DOHH2 (cell line): ENCODE measurements at regions not wholly inside any gene's neighbourhood (a gene's known extent, or its start where the extent isn't known, plus 50 kb on each side); places are given as distances from the start of the nearest gene placed in this dataset.

Experiments
- H3F3A ChIP-seq: fragments of 200-600 bp; sonication (generic), shearing (Covaris generic); 2 replicates; pipeline ENCODE4 v1.6.0; 2016; ENCODE audit warnings: antibody characterized with exemption, mild to moderate bottlenecking; ENCODE audit not compliant: control insufficient read depth, insufficient read depth
- H3K27ac ChIP-seq: fragments of 200-600 bp; sonication (generic); 2 replicates; pipeline ENCODE4 v1.5.1; 2014; ENCODE audit warnings: low read depth, mild to moderate bottlenecking, low read length, moderate library complexity
- H3K27me3 ChIP-seq: fragments of 200-600 bp; sonication (generic); 2 replicates; pipeline ENCODE4 v1.6.1; 2014; ENCODE audit warnings: mild to moderate bottlenecking, low read length, mixed read lengths; ENCODE audit not compliant: control insufficient read depth
- H3K36me3 ChIP-seq: fragments of 200-600 bp; sonication (generic); 2 replicates; pipeline ENCODE4 v1.6.1; 2014; ENCODE audit warnings: mild to moderate bottlenecking, low read length, moderate library complexity, mixed read lengths; ENCODE audit not compliant: control insufficient read depth
- H3K4me1 ChIP-seq: fragments of 200-600 bp; sonication (generic); 2 replicates; pipeline ENCODE4 v1.6.1; 2014; ENCODE audit warnings: mild to moderate bottlenecking, low read length, mixed read lengths; ENCODE audit not compliant: control insufficient read depth
- H3K4me2 ChIP-seq: fragments of 200-600 bp; sonication (generic); 2 replicates; pipeline ENCODE4 v1.6.0; 2014; ENCODE audit warnings: mild to moderate bottlenecking, low read length, moderate library complexity
- H3K4me3 ChIP-seq: fragments of 200-600 bp; sonication (generic); 2 replicates; pipeline ENCODE4 v1.5.1; 2014; ENCODE audit warnings: mild to moderate bottlenecking, low read length, mixed read lengths
- H3K79me2 ChIP-seq: fragments of 200-600 bp; sonication (generic); 2 replicates; pipeline ENCODE4 v1.6.1; 2014; ENCODE audit warnings: mild to moderate bottlenecking, low read length, mixed read lengths; ENCODE audit not compliant: control insufficient read depth
- H3K9me2 ChIP-seq: fragments of 200-600 bp; sonication (generic); replicated peaks from 2 replicates; pipeline ENCODE4 v1.6.1; 2014; ENCODE audit warnings: mild to moderate bottlenecking, low read length, mixed read lengths; ENCODE audit not compliant: control insufficient read depth
- H3K9me3 ChIP-seq: fragments of 200-600 bp; sonication (generic); 2 replicates; pipeline ENCODE4 v1.6.1; 2014; ENCODE audit warnings: antibody characterized with exemption, low read length, mixed read lengths; ENCODE audit not compliant: control insufficient read depth, insufficient read depth
- H4K20me1 ChIP-seq: fragments of 200-600 bp; sonication (generic); 2 replicates; pipeline ENCODE4 v1.6.0; 2014; ENCODE audit warnings: low read depth, mild to moderate bottlenecking, antibody characterized with exemption, low read length, moderate library complexity; ENCODE audit not compliant: control insufficient read depth, insufficient read depth
- CTCF ChIP-seq: fragments of 200-600 bp; sonication (generic); IDR thresholded peaks from one replicate; pipeline ENCODE4 v1.5.1; 2014; ENCODE audit warnings: antibody characterized with exemption, mild to moderate bottlenecking, low read depth, low read length; ENCODE audit not compliant: poor library complexity, severe bottlenecking
- EZH2phosphoT487 ChIP-seq: fragments of 200-600 bp; sonication (generic); IDR thresholded peaks from 2 replicates; pipeline ENCODE4 v1.6.1; 2017; ENCODE audit warnings: borderline replicate concordance, mild to moderate bottlenecking, antibody characterized with exemption, low read length, moderate library complexity, mixed read lengths

GRCh38 chr22:22061085-22062077 is 78.8 kb upstream of the TOP3B start:
- TF ChIP-seq CTCF, result peak; percentile 56
- TF ChIP-seq EZH2phosphoT487, result no peak
- Histone ChIP-seq H3K27ac (peak overlapping the region; percentile 55), H3K27me3 (no peaks in the 10 kb centered on the region), H3K79me2 (no peaks in the 10 kb centered on the region), H3F3A (peaks cover 6% of the 10 kb centered on the region; the same call in 1 of the 2 replicates), H3K4me1 (peaks cover 56% of the 10 kb centered on the region), H3K9me3 (no peaks in the 10 kb centered on the region), H3K9me2 (no peaks in the 10 kb centered on the region), H3K36me3 (peaks cover 3% of the 10 kb centered on the region; the same call in 1 of the 2 replicates), H3K4me2 (peak overlapping the region; percentile 65), H3K4me3 (peak overlapping the region; percentile 60), H4K20me1 (no peaks in the 10 kb centered on the region)

DNA sequence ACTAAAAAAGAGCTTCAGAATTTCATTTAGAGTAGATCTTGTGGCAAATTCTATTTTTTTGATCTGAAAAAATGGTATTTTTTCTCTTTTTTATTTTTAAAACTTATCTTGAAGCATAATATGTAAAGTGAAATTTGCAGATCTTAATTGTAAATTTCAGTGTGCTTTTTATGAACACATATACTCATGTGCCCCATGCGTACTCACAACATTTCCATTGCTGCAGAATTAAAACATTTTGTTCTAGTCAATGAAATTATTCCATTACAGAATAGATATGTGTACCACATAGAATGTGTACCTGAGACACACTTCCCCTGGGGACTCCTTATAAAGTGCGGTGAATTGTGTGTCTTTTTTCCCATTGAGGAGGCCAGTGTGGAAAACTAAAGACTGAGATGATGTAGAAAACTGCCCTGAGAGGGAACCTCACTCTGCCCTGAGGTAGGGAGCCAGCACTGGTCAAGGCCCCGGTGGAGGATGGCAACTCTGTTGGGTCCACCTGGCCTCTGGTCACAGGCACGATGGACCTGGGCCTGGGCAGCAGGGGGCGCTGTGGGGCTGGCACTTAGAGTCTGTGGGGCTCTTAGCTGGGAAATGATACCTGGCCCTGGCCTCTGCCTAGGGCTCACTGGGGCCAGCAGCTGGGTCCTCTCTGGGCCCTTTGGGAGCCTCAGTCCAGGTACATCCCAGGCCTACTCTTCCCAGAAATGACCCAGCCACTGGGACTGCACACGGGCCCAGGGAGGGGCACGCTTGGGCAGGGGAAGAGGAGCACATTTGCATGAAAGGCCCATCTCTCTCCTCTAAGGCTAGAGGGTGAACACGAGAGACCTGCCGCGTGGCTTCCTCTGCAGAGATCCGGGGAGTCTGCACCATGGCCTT is 77.9 kb upstream of the TOP3B start:
- H3K4me2 ChIP-seq, result peak overlapping the region; percentile 65
- no peaks in the 10 kb centered on the region for H4K20me1 ChIP-seq
- H3K9me3 ChIP-seq, result no peaks in the 10 kb centered on the region
- H3K27ac ChIP-seq, result peak overlapping the region; percentile 55
- peak overlapping the region; percentile 60 for H3K4me3 ChIP-seq
- H3K36me3 ChIP-seq, result peaks cover 3% of the 10 kb centered on the region; the same call in 1 of the 2 replicates
- H3K79me2 ChIP-seq, result no peaks in the 10 kb centered on the region
- TF ChIP-seq EZH2phosphoT487 (no peak), CTCF (peak; percentile 100)
- peaks cover 56% of the 10 kb centered on the region for H3K4me1 ChIP-seq
- peaks cover 6% of the 10 kb centered on the region; the same call in 1 of the 2 replicates for H3F3A ChIP-seq
- H3K27me3 ChIP-seq, result no peaks in the 10 kb centered on the region
- H3K9me2 ChIP-seq, result no peaks in the 10 kb centered on the region

DNA sequence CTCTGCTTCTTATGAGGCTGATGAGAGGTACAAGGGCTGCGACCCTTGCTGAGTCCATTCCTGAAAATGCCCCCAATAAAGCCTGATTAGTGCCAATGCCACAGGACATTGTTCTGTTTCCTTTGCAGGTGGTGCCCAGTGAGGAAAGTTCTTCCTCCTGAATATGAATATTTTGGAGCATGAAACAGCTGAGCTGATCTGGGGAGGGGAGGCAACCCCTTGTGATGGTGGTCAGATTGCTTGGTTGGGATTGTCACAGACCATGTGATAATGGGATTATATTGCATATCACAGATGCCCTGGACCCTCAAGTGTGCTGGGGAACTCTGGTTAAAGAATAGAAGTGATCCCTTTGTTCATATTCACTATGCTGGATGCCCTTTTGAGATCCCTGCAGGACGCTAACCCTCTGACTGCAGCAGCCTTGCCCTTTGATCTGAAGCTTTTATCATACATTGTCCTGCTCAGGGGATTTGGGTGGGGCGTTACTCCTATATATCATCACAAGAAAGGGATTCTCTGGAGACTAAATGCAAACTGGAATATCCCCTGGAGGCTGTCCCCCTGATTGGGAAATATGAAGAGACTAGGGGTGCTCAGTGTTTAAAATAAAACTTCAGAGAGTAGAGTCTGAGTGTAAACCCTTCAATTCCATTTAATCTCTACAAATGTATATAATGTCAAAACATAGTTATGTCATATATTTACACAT is 76.9 kb upstream of the TOP3B start:
- Histone ChIP-seq H3K9me3 (no peaks in the 10 kb centered on the region), H3K4me1 (peaks cover 56% of the 10 kb centered on the region), H4K20me1 (no peaks in the 10 kb centered on the region), H3K36me3 (peaks cover 3% of the 10 kb centered on the region; the same call in 1 of the 2 replicates), H3K27ac (0 out of 2 replicates have a peak overlapping the region, but pooled peaks have one; percentile 13), H3K27me3 (no peaks in the 10 kb centered on the region), H3K4me3 (peak overlapping the region; percentile 38), H3F3A (peaks cover 6% of the 10 kb centered on the region; the same call in 1 of the 2 replicates), H3K9me2 (no peaks in the 10 kb centered on the region), H3K4me2 (peak overlapping the region; percentile 56), H3K79me2 (no peaks in the 10 kb centered on the region)
- TF ChIP-seq EZH2phosphoT487, result no peak
- TF ChIP-seq CTCF, result no peak
